Right atrium auricular region (tissue), 2 donors: ENCODE measurements at regions not wholly inside any gene's neighbourhood (a gene's known extent, or its start where the extent isn't known, plus 50 kb on each side); places are given as distances from the start of the nearest gene placed in this dataset.

Experiments used
- DNase-seq: peaks from one replicate; pipeline ENCODE4 v3.0.0-alpha.2; 2019; ENCODE audit warnings: low spot score
- H3K27ac ChIP-seq, 2 donors: fragments of 200-600 bp; sonication (generic); 1 replicate in 1 of 2; 2 replicates in 1 of 2; pipeline ENCODE4 v1.5.1; 2016 to 2019
- H3K27me3 ChIP-seq, 2 donors: fragments of 200-600 bp; sonication (generic); one replicate each; pipeline versions ENCODE4 v1.5.1 to v1.6.0; 2017 to 2019
- H3K36me3 ChIP-seq: fragments of 200-600 bp; sonication (generic); one replicate; pipeline ENCODE4 v1.5.1; 2016
- H3K4me1 ChIP-seq, 2 donors: fragments of 200-600 bp; sonication (generic); one replicate each; pipeline versions ENCODE4 v1.5.1 to v1.6.0; 2017 to 2019
- H3K4me3 ChIP-seq, 2 donors: fragments of 200-600 bp; sonication (generic); 1 replicate in 1 of 2; 2 replicates in 1 of 2; pipeline ENCODE4 v1.5.1; 2017 to 2019; ENCODE audit warnings: mild to moderate bottlenecking in 1 of 2, moderate library complexity in 1 of 2
- H3K9me3 ChIP-seq, 2 donors: fragments of 200-600 bp; sonication (generic); one replicate each; pipeline ENCODE4 v1.5.1; 2019
- TF ChIP-seq, protein P1 (sequence below), 2 donors: fragments of 200-600 bp; sonication (generic); IDR thresholded peaks; one replicate each; pipeline ENCODE4 v1.5.1; 2019; ENCODE audit warnings: antibody characterized with exemption in 2 of 2

DNA sequence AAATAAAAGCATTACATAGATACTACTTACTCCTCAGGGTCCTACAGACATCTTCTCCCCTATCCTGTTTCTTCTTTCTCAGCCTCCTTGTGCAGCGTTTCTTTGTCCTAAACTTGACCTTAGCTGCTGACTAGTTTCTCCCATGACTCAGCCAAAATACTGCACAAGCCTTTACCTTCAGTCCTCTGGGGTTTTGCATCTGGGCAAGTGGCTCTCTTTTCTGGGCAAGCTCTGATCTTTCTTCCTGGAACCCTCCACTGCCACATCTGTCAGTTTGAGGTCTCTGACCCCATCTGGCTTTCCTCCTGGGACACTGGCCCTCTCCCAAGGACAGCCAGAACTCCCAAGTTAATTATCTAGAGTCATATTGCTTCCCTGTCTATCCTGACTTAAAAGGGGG, 838.4 kb downstream of the DHX35 start:
- Histone ChIP-seq H3K9me3 (peaks cover 0 to 14% of the 10 kb centered on the region in 2 donors), H3K4me1 (peaks cover 0 to 7% of the 10 kb centered on the region in 2 donors), H3K27me3 (no peaks in the 10 kb centered on the region), H3K27ac (peak overlapping the region in 1 of 2 donors; percentile 30), H3K36me3 (no peaks in the 10 kb centered on the region), H3K4me3 (no peak overlapping the region)
- TF ChIP-seq, protein P1, sequence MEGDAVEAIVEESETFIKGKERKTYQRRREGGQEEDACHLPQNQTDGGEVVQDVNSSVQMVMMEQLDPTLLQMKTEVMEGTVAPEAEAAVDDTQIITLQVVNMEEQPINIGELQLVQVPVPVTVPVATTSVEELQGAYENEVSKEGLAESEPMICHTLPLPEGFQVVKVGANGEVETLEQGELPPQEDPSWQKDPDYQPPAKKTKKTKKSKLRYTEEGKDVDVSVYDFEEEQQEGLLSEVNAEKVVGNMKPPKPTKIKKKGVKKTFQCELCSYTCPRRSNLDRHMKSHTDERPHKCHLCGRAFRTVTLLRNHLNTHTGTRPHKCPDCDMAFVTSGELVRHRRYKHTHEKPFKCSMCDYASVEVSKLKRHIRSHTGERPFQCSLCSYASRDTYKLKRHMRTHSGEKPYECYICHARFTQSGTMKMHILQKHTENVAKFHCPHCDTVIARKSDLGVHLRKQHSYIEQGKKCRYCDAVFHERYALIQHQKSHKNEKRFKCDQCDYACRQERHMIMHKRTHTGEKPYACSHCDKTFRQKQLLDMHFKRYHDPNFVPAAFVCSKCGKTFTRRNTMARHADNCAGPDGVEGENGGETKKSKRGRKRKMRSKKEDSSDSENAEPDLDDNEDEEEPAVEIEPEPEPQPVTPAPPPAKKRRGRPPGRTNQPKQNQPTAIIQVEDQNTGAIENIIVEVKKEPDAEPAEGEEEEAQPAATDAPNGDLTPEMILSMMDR (IDR thresholded peaks at IDR 0.05) = no peak
- no peak for DNase-seq

DNA sequence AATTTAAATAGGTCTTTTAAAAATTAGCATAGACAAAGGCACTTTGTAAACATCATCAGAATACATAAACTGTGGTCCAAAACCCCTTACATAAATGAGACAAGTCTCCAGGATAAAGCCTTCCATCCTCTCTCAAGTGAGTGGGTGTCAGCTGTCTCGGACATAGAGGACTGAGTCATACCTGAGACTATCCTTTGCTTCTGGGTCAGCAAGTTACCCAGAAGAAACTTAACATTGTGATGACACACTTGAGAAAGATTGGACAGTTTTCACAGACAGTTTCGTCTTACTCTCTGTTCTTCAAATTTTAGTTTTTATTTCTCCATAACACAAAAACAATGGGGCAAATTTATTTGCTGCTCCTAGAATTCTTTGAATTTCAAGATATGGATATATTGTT, 838.0 kb downstream of the DHX35 start:
- H3K27me3 ChIP-seq = no peaks in the 10 kb centered on the region
- TF ChIP-seq, protein P1 (IDR thresholded peaks at IDR 0.05) = no peak
- peak overlapping the region in 1 of 2 donors; percentile 30 for H3K27ac ChIP-seq
- DNase-seq = no peak
- H3K4me3 ChIP-seq = no peak overlapping the region
- H3K36me3 ChIP-seq = no peaks in the 10 kb centered on the region
- H3K9me3 ChIP-seq = peaks cover 0 to 14% of the 10 kb centered on the region in 2 donors
- peaks cover 0 to 7% of the 10 kb centered on the region in 2 donors for H3K4me1 ChIP-seq

DNA sequence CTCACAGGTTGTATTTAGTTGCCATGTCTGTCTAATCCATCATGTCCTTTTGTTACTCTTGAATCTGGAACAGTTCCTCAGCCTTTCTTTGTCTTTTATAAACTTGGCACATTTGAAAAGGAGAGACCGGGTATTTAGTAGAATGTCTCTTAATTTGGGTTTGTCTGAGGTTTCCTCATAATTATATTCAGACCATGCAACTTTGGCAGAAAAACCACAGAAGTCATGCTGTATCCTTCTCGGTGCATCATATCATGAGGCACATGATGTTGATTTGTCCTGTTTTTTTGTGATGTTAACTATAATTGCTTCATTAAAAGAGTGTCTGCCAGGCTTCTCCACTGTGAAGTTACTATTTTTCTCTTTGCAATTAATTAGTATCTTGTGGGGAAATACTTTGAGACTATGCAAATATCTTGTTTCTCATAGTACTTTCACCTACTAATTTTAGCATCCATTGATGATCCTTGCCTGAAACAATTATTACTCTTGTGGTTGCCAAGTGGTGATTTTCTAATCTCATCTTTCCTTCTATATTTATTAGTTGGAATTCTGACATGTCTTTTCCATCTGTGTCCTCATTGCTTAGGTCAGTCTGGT, 837.3 kb downstream of the DHX35 start:
- TF ChIP-seq, protein P1 (IDR thresholded peaks at IDR 0.05) = no peak
- Histone ChIP-seq H3K4me3 (no peak overlapping the region), H3K9me3 (peaks cover 0 to 14% of the 10 kb centered on the region in 2 donors), H3K36me3 (no peaks in the 10 kb centered on the region), H3K27me3 (no peaks in the 10 kb centered on the region), H3K4me1 (peaks cover 0 to 7% of the 10 kb centered on the region in 2 donors), H3K27ac (no peak overlapping the region)
- DNase-seq = no peak

DNA sequence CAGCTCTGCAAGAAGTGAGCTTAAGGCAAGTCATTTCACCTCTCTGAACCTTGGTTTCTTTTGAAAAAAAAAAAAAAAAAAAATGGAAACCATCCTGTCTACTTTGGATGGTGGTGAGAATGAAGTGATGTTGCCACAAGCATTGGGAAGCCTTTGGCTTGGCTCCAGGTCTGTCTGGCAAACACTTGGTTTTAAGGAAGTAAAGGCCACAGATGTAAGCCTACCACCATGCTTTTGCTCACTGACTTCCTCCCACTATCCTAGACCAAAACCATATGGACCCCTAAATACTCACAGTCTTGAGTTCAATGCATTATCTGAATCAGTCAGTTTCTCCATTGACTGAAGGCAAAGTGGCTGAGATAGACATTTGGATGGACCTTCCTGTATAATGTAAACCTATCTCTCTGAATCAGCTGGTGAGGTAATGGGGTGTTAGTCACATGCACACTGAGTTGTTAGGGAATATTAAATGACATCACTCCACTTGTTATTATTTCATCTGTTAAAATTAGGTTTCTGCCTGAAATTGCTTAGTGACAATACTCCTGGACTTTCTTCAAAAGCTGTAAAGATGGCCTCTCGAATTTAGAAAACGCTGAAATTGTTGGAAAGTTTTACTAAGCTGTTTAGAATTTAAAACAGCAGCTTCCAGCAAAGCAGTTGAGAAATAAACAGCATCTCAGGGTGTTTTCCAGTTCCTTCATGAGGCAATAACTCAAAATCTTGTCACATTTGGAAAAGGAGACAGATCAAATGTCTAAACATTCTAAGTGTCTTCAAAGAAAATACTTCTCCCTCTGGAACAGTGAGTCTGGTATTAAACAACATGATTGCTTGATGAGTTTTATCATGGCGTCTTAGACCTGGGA, 833.5 kb downstream of the DHX35 start:
- DNase-seq = no peak
- Histone ChIP-seq H3K4me3 (no peak overlapping the region), H3K27me3 (no peaks in the 10 kb centered on the region), H3K4me1 (peaks cover 0 to 3% of the 10 kb centered on the region in 2 donors), H3K9me3 (peaks cover 0 to 14% of the 10 kb centered on the region in 2 donors), H3K36me3 (no peaks in the 10 kb centered on the region), H3K27ac (no peak overlapping the region)
- TF ChIP-seq, protein P1 (IDR thresholded peaks at IDR 0.05) = no peak

DNA sequence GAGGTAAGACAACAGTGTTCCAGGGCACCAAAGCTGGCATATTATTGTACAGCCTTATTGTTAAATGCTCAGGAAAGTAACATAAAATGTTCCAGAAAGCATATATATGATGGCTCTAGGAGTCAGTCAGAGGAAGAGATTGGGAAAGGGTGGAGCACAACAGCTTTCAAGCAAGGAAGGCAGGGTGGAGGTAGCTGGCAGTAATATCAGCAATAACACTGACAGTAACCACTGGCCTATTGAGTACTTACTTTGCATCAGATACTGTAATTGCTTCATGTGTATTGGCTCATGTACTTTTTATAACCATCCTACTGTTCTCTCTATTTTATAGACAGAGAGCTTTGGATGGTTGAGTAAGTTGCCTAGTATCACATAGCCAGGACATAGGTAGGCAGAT, 830.2 kb downstream of the DHX35 start:
- Histone ChIP-seq H3K4me1 (no peaks in the 10 kb centered on the region), H3K36me3 (no peaks in the 10 kb centered on the region), H3K27ac (no peak overlapping the region), H3K27me3 (no peaks in the 10 kb centered on the region), H3K9me3 (no peaks in the 10 kb centered on the region), H3K4me3 (no peak overlapping the region)
- TF ChIP-seq, protein P1 (IDR thresholded peaks at IDR 0.05) = no peak
- no peak for DNase-seq
